ENCODE measurements at regions not wholly inside any gene's neighbourhood (a gene's known extent, or its start where the extent isn't known, plus 50 kb on each side); places are given as distances from the start of the nearest gene placed in this dataset.

DNA sequence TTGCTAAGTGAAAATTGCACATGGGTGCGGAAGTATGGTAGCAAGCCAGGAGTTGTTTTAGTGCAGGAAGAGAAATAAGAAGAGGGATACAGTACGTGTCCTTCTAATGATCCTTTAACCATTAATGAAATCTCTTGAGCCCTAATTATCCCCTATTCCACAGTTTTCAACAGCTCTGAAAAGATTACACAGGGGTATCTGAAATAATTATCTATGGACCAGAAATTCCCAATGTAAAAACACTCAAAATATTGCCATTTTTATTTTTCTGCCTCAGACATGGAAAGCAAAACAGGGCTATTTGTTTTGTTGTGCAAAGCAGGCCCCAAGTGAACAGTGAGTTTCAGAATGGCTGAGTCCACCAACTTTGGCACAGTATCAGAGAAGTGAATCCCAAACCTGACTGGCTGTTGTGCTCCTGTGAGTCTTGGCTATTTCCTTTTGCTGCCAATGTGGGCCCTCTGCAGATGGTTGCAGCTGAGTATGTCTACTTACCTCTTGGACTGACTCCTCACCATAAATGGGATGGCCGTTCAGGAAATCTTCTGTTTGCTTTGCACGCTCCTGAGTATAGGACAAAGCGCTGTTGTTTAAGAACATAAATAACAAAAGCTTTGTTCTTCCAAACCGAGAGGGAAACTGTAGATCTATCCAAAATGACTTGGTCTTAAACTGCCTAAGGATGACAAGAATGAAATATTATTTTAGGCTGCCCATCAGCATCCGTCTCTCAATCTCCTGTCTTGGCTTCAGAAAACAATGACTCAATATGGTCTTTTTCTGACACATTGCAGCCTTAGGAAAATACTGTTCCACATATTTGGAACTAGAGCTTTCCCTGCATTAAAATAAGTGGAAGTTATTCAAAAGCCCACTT is 204.1 kb downstream of the DEPDC1B start:
- Histone ChIP-seq H3K27ac (ENCODE audit: insufficient read depth, low read length) (no peak overlapping the region), H3K4me2 (ENCODE audit: low read depth, low read length) (no peak overlapping the region), H3K9me1 (ENCODE audit: insufficient read depth, low read length) (no peaks in the 10 kb centered on the region), H2AK5ac (ENCODE audit: low read depth, low read length) (no peak overlapping the region), H2AK9ac (replicated peaks; ENCODE audit: low read depth, low read length, poor library complexity) (no peak overlapping the region), H3K79me1 (ENCODE audit: low read depth in 1 of 2, low read length in 2 of 2) (no peaks in the 10 kb centered on the region), H3K4me3 (ENCODE audit: insufficient read depth, low read depth, low read length) (no peak overlapping the region), H3K18ac (ENCODE audit: low read depth, low read length) (no peak overlapping the region), H3K27me3 (ENCODE audit: control insufficient read depth, insufficient read depth, low read length) (no peaks in the 10 kb centered on the region), H2BK15ac (ENCODE audit: low read depth, low read length) (no peak overlapping the region), H3K4ac (ENCODE audit: low read depth, low read length) (no peak overlapping the region), H3K23ac (ENCODE audit: low read depth, low read length) (no peak overlapping the region), H4K5ac (ENCODE audit: low read depth, low read length) (no peak overlapping the region), H2BK120ac (ENCODE audit: low read depth, low read length) (no peak overlapping the region), H3K9me3 (ENCODE audit: control insufficient read depth, insufficient read depth, low read length) (no peaks in the 10 kb centered on the region), H4K20me1 (ENCODE audit: insufficient read depth, low read length) (no peaks in the 10 kb centered on the region), H3K14ac (replicated peaks; ENCODE audit: low read depth, low read length) (no peak overlapping the region), H4K8ac (ENCODE audit: low read depth in 2 of 2, low read length in 2 of 2) (no peak overlapping the region), H2BK5ac (ENCODE audit: low read depth, low read length, poor library complexity, severe bottlenecking) (no peak overlapping the region), H3K36me3 (ENCODE audit: control insufficient read depth, insufficient read depth, low read length) (no peaks in the 10 kb centered on the region), H2AFZ (replicated peaks; ENCODE audit: low read length, poor library complexity) (no peak overlapping the region), H2BK20ac (ENCODE audit: low read depth, low read length) (no peak overlapping the region), H3K9ac (ENCODE audit: low read depth, low read length) (no peak overlapping the region), H3K56ac (ENCODE audit: extremely low read depth, insufficient read depth, low read length) (no peak overlapping the region), H3K4me1 (ENCODE audit: control insufficient read depth, insufficient read depth, low read length) (no peaks in the 10 kb centered on the region), H4K91ac (ENCODE audit: insufficient read depth, low read depth, low read length) (no peak overlapping the region)
- DNase-seq (no peak), ATAC-seq (ENCODE audit: low read depth) (no peak)
- WGBS, 2 experiments (ENCODE audit: extremely low coverage in 2 of 2, insufficient read length in 1 of 2), result no CpG with 5 or more reads among the region's 7 CpGs
- CTCF ChIA-PET, result no interaction called here
- dilution Hi-C loops (cut with HindIII; ENCODE audit: low sequenced_read_pairs, unreplicated experiment) (no loop called here), in situ Hi-C loops (cut with MboI; ENCODE audit: low sequenced_read_pairs) (no loop called here), intact Hi-C loops (cut with micrococcal nuclease) (no loop called here)
- POLR2A ChIA-PET (ENCODE audit: unreplicated experiment), result no interaction called here
- no TSS peak for BruUV-seq (replicated peaks)
- TF ChIP-seq, protein P1, sequence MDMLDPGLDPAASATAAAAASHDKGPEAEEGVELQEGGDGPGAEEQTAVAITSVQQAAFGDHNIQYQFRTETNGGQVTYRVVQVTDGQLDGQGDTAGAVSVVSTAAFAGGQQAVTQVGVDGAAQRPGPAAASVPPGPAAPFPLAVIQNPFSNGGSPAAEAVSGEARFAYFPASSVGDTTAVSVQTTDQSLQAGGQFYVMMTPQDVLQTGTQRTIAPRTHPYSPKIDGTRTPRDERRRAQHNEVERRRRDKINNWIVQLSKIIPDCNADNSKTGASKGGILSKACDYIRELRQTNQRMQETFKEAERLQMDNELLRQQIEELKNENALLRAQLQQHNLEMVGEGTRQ (IDR thresholded peaks at IDR 0.05; ENCODE audit: low read depth, low read length), result no peak
- TF ChIP-seq RFX5 (IDR thresholded peaks at IDR 0.05; ENCODE audit: low read depth, low read length), result no peak
- no peak for TF ChIP-seq MAFK (IDR thresholded peaks at IDR 0.05; ENCODE audit: low read depth, low read length)
- no peak for TF ChIP-seq RCOR1 (IDR thresholded peaks at IDR 0.05; ENCODE audit: insufficient replicate concordance, low read length)
- TF ChIP-seq MXI1 (IDR thresholded peaks at IDR 0.05; ENCODE audit: borderline replicate concordance, low read depth, low read length), result no peak
- TF ChIP-seq MAZ (IDR thresholded peaks at IDR 0.05; ENCODE audit: borderline replicate concordance, low read depth, low read length), result no peak
- TF ChIP-seq, protein P2, sequence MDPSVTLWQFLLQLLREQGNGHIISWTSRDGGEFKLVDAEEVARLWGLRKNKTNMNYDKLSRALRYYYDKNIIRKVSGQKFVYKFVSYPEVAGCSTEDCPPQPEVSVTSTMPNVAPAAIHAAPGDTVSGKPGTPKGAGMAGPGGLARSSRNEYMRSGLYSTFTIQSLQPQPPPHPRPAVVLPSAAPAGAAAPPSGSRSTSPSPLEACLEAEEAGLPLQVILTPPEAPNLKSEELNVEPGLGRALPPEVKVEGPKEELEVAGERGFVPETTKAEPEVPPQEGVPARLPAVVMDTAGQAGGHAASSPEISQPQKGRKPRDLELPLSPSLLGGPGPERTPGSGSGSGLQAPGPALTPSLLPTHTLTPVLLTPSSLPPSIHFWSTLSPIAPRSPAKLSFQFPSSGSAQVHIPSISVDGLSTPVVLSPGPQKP (IDR thresholded peaks at IDR 0.05; ENCODE audit: borderline replicate concordance, low read depth, low read length), result no peak
- no peak for TF ChIP-seq POLR2A (IDR thresholded peaks at IDR 0.05; ENCODE audit: low read depth, low read length)
- TF ChIP-seq SMC3 (IDR thresholded peaks at IDR 0.05; ENCODE audit: low read depth, low read length), result no peak
- TF ChIP-seq NFE2L2 (IDR thresholded peaks at IDR 0.05; ENCODE audit: low read depth, low read length), result no peak
- TF ChIP-seq CEBPB (IDR thresholded peaks at IDR 0.05; ENCODE audit: low read depth, low read length), result no peak
- no peak for TF ChIP-seq BHLHE40 (IDR thresholded peaks at IDR 0.05; ENCODE audit: low read depth, low read length)
- TF ChIP-seq FOS (IDR thresholded peaks at IDR 0.05; ENCODE audit: low read depth, low read length), result no peak
- TF ChIP-seq, protein P3, sequence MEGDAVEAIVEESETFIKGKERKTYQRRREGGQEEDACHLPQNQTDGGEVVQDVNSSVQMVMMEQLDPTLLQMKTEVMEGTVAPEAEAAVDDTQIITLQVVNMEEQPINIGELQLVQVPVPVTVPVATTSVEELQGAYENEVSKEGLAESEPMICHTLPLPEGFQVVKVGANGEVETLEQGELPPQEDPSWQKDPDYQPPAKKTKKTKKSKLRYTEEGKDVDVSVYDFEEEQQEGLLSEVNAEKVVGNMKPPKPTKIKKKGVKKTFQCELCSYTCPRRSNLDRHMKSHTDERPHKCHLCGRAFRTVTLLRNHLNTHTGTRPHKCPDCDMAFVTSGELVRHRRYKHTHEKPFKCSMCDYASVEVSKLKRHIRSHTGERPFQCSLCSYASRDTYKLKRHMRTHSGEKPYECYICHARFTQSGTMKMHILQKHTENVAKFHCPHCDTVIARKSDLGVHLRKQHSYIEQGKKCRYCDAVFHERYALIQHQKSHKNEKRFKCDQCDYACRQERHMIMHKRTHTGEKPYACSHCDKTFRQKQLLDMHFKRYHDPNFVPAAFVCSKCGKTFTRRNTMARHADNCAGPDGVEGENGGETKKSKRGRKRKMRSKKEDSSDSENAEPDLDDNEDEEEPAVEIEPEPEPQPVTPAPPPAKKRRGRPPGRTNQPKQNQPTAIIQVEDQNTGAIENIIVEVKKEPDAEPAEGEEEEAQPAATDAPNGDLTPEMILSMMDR (conservative IDR thresholded peaks at IDR 0.05; ENCODE audit: low read depth, low read length), result no peak
- no peak for TF ChIP-seq CHD1 (IDR thresholded peaks at IDR 0.05; ENCODE audit: low read depth, low read length)
- no peak for TF ChIP-seq RAD21 (IDR thresholded peaks at IDR 0.05; ENCODE audit: low read length)
